ENCODE measurements at regions not wholly inside any gene's neighbourhood (a gene's known extent, or its start where the extent isn't known, plus 50 kb on each side); places are given as distances from the start of the nearest gene placed in this dataset.
"Not testable (repeated sequence)": the region's sequence is repeated elsewhere in the genome, so short reads cannot be mapped to it uniquely, and the experiment has no call there.

- TF ChIP-seq CTCF, POLR2A, POLR2AphosphoS5 (IDR thresholded peaks at IDR 0.05): not testable (repeated sequence)
These were observed 50.2 kb upstream of the FCGR2A start for GRCh38 chr1:161454865-161455707.

Data from gastroesophageal sphincter (tissue), 3 donors.